ENCODE measurements at regions not wholly inside any gene's neighbourhood (a gene's known extent, or its start where the extent isn't known, plus 50 kb on each side); places are given as distances from the start of the nearest gene placed in this dataset.

- no peak for DNase-seq
These were observed 88.6 kb downstream of the ERMARD start for GRCh38 chr6:169839898-169840631.

GRCh38 chr6:169839493-169839892 lies 88.1 kb downstream of the ERMARD start:
- DNase-seq: no peak

GRCh38 chr6:169839029-169839481 lies 87.6 kb downstream of the ERMARD start:
- no peak for DNase-seq

GRCh38 chr6:169838346-169839028 lies 87.1 kb downstream of the ERMARD start:
- no peak for DNase-seq

GRCh38 chr6:169837529-169838250 lies 86.3 kb downstream of the ERMARD start:
- no peak for DNase-seq

GRCh38 chr6:169833258-169833794 lies 81.9 kb downstream of the ERMARD start:
- no peak for DNase-seq

- no peak for DNase-seq
These were observed 81.0 kb downstream of the ERMARD start for GRCh38 chr6:169832247-169832948.

- DNase-seq: peak; percentile 71
These were observed 80.2 kb downstream of the ERMARD start for GRCh38 chr6:169831450-169832246.
